ENCODE measurements at regions not wholly inside any gene's neighbourhood (a gene's known extent, or its start where the extent isn't known, plus 50 kb on each side); places are given as distances from the start of the nearest gene placed in this dataset.

DNA sequence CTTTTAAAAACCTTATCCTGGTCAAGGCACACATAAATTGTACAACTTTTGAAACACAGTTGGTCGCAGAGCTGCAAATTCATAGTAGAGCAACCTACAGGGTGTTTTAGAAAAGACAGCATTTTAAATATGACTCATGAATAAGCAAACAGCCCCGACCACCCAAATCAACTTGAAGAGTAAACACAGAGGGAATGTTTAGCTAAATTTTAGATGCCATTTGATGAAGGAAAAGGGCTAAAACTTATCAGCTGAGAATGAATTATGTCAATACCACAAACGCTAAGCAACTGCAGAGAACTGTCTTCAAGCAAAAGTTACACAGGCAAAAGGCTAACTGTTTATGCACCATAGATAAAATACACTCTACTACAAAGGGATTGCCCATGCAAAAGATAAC, 427.5 kb upstream of the PSMD7 start:
- Histone ChIP-seq H3K9ac (ENCODE audit: control insufficient read depth, extremely low read depth, insufficient read depth, low read length) (no peak overlapping the region), H3K4me2 (ENCODE audit: control insufficient read depth, extremely low read depth, insufficient read depth, low read depth, low read length) (no peak overlapping the region), H3K4me1 (ENCODE audit: control insufficient read depth, extremely low read depth, insufficient read depth, low read length) (no peaks in the 10 kb centered on the region), H4K20me1 (ENCODE audit: control insufficient read depth, extremely low read depth, insufficient read depth, low read length) (no peaks in the 10 kb centered on the region), H3K9me1 (ENCODE audit: control insufficient read depth, extremely low read depth, insufficient read depth, low read length) (no peaks in the 10 kb centered on the region), H3K79me2 (ENCODE audit: control insufficient read depth, insufficient read depth, low read length) (no peaks in the 10 kb centered on the region), H3K27ac (ENCODE audit: control insufficient read depth, insufficient read depth, low read length) (no peak overlapping the region), H3K4me3 (ENCODE audit: control insufficient read depth in 2 of 3, extremely low read depth in 1 of 3, insufficient read depth in 2 of 3, low read depth in 1 of 3, low read length in 3 of 3) (no peak overlapping the region), H3K27me3 (ENCODE audit: control insufficient read depth, extremely low read depth, insufficient read depth, low read length) (no peaks in the 10 kb centered on the region), H3K9me3 (ENCODE audit: control insufficient read depth, low read depth, low read length) (no peaks in the 10 kb centered on the region), H3K36me3 (ENCODE audit: control insufficient read depth in 2 of 2, extremely low read depth in 1 of 2, insufficient read depth in 2 of 2, low read length in 2 of 2) (no peaks in the 10 kb centered on the region), H2AFZ (ENCODE audit: control insufficient read depth, low read length) (no peak overlapping the region)
- no peak for DNase-seq (ENCODE audit: low read depth, low spot score)
- dilution Hi-C loops (cut with MboI; ENCODE audit: extremely low pct_ligation_motif_present, low sequenced_read_pairs) = no loop called here
- no peak for TF ChIP-seq CTCF (optimal IDR thresholded peaks at IDR 0.05 in 1 of 3, IDR thresholded peaks at IDR 0.05 in 1 of 3, conservative IDR thresholded peaks at IDR 0.05 in 1 of 3; ENCODE audit: extremely low read depth in 1 of 3, insufficient read depth in 2 of 3, low read length in 3 of 3)
- no peak for TF ChIP-seq EZH2 (IDR thresholded peaks at IDR 0.05; ENCODE audit: low read length)
- FAIRE-seq = no peak

DNA sequence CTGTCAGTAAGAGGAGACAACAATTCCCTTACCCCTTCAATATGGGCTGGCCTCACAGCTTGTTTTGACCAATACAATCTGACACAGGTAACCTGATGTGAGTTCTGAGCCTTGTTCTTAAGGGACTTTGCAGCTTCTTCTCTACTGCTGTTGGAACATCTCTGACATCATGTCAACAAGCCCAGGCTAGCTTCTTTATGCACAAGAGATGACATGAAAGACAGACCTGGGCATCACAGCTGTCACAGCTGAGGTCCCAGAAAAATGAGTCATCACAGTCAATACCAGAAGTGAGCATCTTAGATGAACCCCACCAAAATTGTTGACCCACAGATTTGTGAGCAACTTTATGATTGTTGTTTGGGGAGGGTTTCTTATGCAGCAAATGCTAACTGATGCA, 431.7 kb upstream of the PSMD7 start:
- no peak overlapping the region for H2AFZ ChIP-seq (ENCODE audit: control insufficient read depth, low read length)
- dilution Hi-C loops (cut with MboI; ENCODE audit: extremely low pct_ligation_motif_present, low sequenced_read_pairs) = no loop called here
- no peaks in the 10 kb centered on the region for H3K9me3 ChIP-seq (ENCODE audit: control insufficient read depth, low read depth, low read length)
- H3K79me2 ChIP-seq (ENCODE audit: control insufficient read depth, insufficient read depth, low read length) = no peaks in the 10 kb centered on the region
- no peaks in the 10 kb centered on the region for H3K27me3 ChIP-seq (ENCODE audit: control insufficient read depth, extremely low read depth, insufficient read depth, low read length)
- no peaks in the 10 kb centered on the region for H3K9me1 ChIP-seq (ENCODE audit: control insufficient read depth, extremely low read depth, insufficient read depth, low read length)
- H3K27ac ChIP-seq (ENCODE audit: control insufficient read depth, insufficient read depth, low read length) = no peak overlapping the region
- no peak for TF ChIP-seq CTCF (optimal IDR thresholded peaks at IDR 0.05 in 1 of 3, IDR thresholded peaks at IDR 0.05 in 1 of 3, conservative IDR thresholded peaks at IDR 0.05 in 1 of 3; ENCODE audit: extremely low read depth in 1 of 3, insufficient read depth in 2 of 3, low read length in 3 of 3)
- TF ChIP-seq EZH2 (IDR thresholded peaks at IDR 0.05; ENCODE audit: low read length) = no peak
- H3K4me2 ChIP-seq (ENCODE audit: control insufficient read depth, extremely low read depth, insufficient read depth, low read depth, low read length) = no peak overlapping the region
- H3K4me1 ChIP-seq (ENCODE audit: control insufficient read depth, extremely low read depth, insufficient read depth, low read length) = no peaks in the 10 kb centered on the region
- H3K36me3 ChIP-seq (ENCODE audit: control insufficient read depth in 2 of 2, extremely low read depth in 1 of 2, insufficient read depth in 2 of 2, low read length in 2 of 2) = no peaks in the 10 kb centered on the region
- no peak overlapping the region for H3K9ac ChIP-seq (ENCODE audit: control insufficient read depth, extremely low read depth, insufficient read depth, low read length)
- no peak for DNase-seq (ENCODE audit: low read depth, low spot score)
- H4K20me1 ChIP-seq (ENCODE audit: control insufficient read depth, extremely low read depth, insufficient read depth, low read length) = no peaks in the 10 kb centered on the region
- H3K4me3 ChIP-seq (ENCODE audit: control insufficient read depth in 2 of 3, extremely low read depth in 1 of 3, insufficient read depth in 2 of 3, low read depth in 1 of 3, low read length in 3 of 3) = no peak overlapping the region
- FAIRE-seq = no peak

All from keratinocyte (primary cell).